GM19372 (cell line): ENCODE measurements at regions not wholly inside any gene's neighbourhood (a gene's known extent, or its start where the extent isn't known, plus 50 kb on each side); places are given as distances from the start of the nearest gene placed in this dataset.

Experiments used
- ATAC-seq: cut with Tn5 transposase; IDR thresholded peaks from one replicate; pipeline ENCODE4 v1.9.1; 2021; ENCODE audit warnings: mild to moderate bottlenecking, low read depth, moderate library complexity; ENCODE audit not compliant: unreplicated experiment

- no peak for ATAC-seq
Measured at GRCh38 chr4:143055997-143056396, 128.7 kb upstream of the USP38 start.

- no peak for ATAC-seq
Measured at GRCh38 chr4:143071351-143071750, 113.4 kb upstream of the USP38 start.

- ATAC-seq: no peak
Measured at GRCh38 chr4:143076723-143077122, 108.0 kb upstream of the USP38 start.

GRCh38 chr4:143082701-143083100, 102.0 kb upstream of the USP38 start:
- no peak for ATAC-seq

GRCh38 chr4:143083756-143084472, 100.8 kb upstream of the USP38 start:
- no peak for ATAC-seq

- ATAC-seq: no peak
Measured at GRCh38 chr4:143084566-143084965, 100.2 kb upstream of the USP38 start.

GRCh38 chr4:143085224-143085623, 99.5 kb upstream of the USP38 start:
- no peak for ATAC-seq

GRCh38 chr4:143085659-143086058, 99.1 kb upstream of the USP38 start:
- no peak for ATAC-seq

GRCh38 chr4:143089291-143089690, 95.4 kb upstream of the USP38 start:
- ATAC-seq: no peak

- no peak for ATAC-seq
Measured at GRCh38 chr4:143089847-143090246, 94.9 kb upstream of the USP38 start.

GRCh38 chr4:143091862-143092261, 92.9 kb upstream of the USP38 start:
- ATAC-seq: no peak

- no peak for ATAC-seq
Measured at GRCh38 chr4:143095447-143095846, 89.3 kb upstream of the USP38 start.

GRCh38 chr4:143097751-143098150, 87.0 kb upstream of the USP38 start:
- no peak for ATAC-seq

- no peak for ATAC-seq
Measured at GRCh38 chr4:143099693-143100092, 85.0 kb upstream of the USP38 start.

- no peak for ATAC-seq
Measured at GRCh38 chr4:143109376-143109775, 75.3 kb upstream of the USP38 start.

GRCh38 chr4:143118663-143119062, 66.1 kb upstream of the USP38 start:
- no peak for ATAC-seq

GRCh38 chr4:143127621-143128020, 57.1 kb upstream of the USP38 start:
- no peak for ATAC-seq

GRCh38 chr4:143133977-143134376, 50.7 kb upstream of the USP38 start:
- no peak for ATAC-seq
